IPS DF 4.7 (cell line): ENCODE measurements at regions not wholly inside any gene's neighbourhood (a gene's known extent, or its start where the extent isn't known, plus 50 kb on each side); places are given as distances from the start of the nearest gene placed in this dataset.
A peak's percentile ranks its signal among the peaks of the same experiment; 100 is the strongest.

Experiments used
- DNase-seq: peaks from one replicate; pipeline ENCODE4 v3.0.0-alpha.2; 2013; ENCODE audit warnings: low spot score; ENCODE audit errors: extremely low read depth

GRCh38 chr11:112582366-112582765 is 321.7 kb upstream of the PLET1 start:
- no peak for DNase-seq

- DNase-seq = no peak
Observed at GRCh38 chr11:112583261-112583893, 322.7 kb upstream of the PLET1 start.

- DNase-seq = no peak
Observed at GRCh38 chr11:112584672-112585071, 324.0 kb upstream of the PLET1 start.

GRCh38 chr11:112587664-112588063 is 327.0 kb upstream of the PLET1 start:
- no peak for DNase-seq

- DNase-seq = peak; percentile 72
Observed at GRCh38 chr11:112588252-112588694, 327.6 kb upstream of the PLET1 start.

GRCh38 chr11:112589155-112589554 is 328.5 kb upstream of the PLET1 start:
- DNase-seq = no peak

- DNase-seq = no peak
Observed at GRCh38 chr11:112590764-112591163, 330.1 kb upstream of the PLET1 start.

- DNase-seq = no peak
Observed at GRCh38 chr11:112593440-112593839, 332.8 kb upstream of the PLET1 start.

GRCh38 chr11:112596324-112596723 is 335.7 kb upstream of the PLET1 start:
- no peak for DNase-seq

- DNase-seq = no peak
Observed at GRCh38 chr11:112597286-112597790, 336.7 kb upstream of the PLET1 start.

- no peak for DNase-seq
Observed at GRCh38 chr11:112599265-112599664, 338.6 kb upstream of the PLET1 start.

- DNase-seq = no peak
Observed at GRCh38 chr11:112599856-112600533, 339.3 kb upstream of the PLET1 start.

- no peak for DNase-seq
Observed at GRCh38 chr11:112605093-112605666, 344.5 kb upstream of the PLET1 start.

- DNase-seq = no peak
Observed at GRCh38 chr11:112606656-112607055, 346.0 kb upstream of the PLET1 start.

GRCh38 chr11:112608509-112608908 is 347.8 kb upstream of the PLET1 start:
- DNase-seq = no peak

- no peak for DNase-seq
Observed at GRCh38 chr11:112610494-112610893, 349.8 kb upstream of the PLET1 start.

- no peak for DNase-seq
Observed at GRCh38 chr11:112610996-112611750, 350.0 kb upstream of the NCAM1 start.

- DNase-seq = no peak
Observed at GRCh38 chr11:112611771-112612170, 349.4 kb upstream of the NCAM1 start.

GRCh38 chr11:112612250-112612849 is 348.9 kb upstream of the NCAM1 start:
- DNase-seq = no peak

- DNase-seq = no peak
Observed at GRCh38 chr11:112613051-112613972, 347.9 kb upstream of the NCAM1 start.
